Pancreas (tissue), 10 donors: ENCODE measurements at regions not wholly inside any gene's neighbourhood (a gene's known extent, or its start where the extent isn't known, plus 50 kb on each side); places are given as distances from the start of the nearest gene placed in this dataset.

Source experiments
- ATAC-seq, 4 donors: fragments of 200-7000 bp; cut with Tn5 transposase; one replicate each; pipeline versions ENCODE4 v1.8.0 to v1.9.1; 2020; ENCODE audit warnings: mild to moderate bottlenecking in 4 of 4, moderate library complexity in 4 of 4
- DNase-seq, 6 donors: peaks; one replicate each; pipeline ENCODE4 v3.0.0-alpha.2; 2020
- FAIRE-seq: peaks from 2 replicates; lab custom pipeline; 2012; peaks lifted over from hg19 to GRCh38; lab: Jason Lieb, UNC
- H3K27ac ChIP-seq, 4 donors: fragments of 200-600 bp; sonication (generic); 1 replicate in 3 of 4; 2 replicates in 1 of 4; pipeline versions ENCODE4 v1.5.0 to v1.8.0; 2020
- H3K27me3 ChIP-seq, 4 donors: fragments of 200-600 bp; one replicate each; pipeline ENCODE4 v1.8.0; 2021
- H3K36me3 ChIP-seq, 3 donors: fragments of 200-600 bp; sonication (generic) in 1 of 3; one replicate each; pipeline versions ENCODE4 v1.5.0 to v1.8.0; 2020 to 2021
- H3K4me1 ChIP-seq, 3 donors: fragments of 200-600 bp; one replicate each; pipeline ENCODE4 v1.8.0; 2021
- H3K4me3 ChIP-seq, 4 donors: fragments of 200-600 bp; sonication (generic) in 2 of 4; one replicate each; pipeline versions ENCODE4 v1.5.0 to v1.8.0; 2020 to 2021
- H3K9me3 ChIP-seq, 4 donors: fragments of 200-600 bp; one replicate each; pipeline ENCODE4 v1.8.0; 2021
- WGBS, 2 donors: extraction: QIAGEN DNeasy Blood & Tissue Kit; methylation state at CpG; one replicate each; pipeline ENCODE4 v1.1.7; 2013; 5-methylcytosine and 5-hydroxymethylcytosine counted together
- intact Hi-C, 3 donors: fragments of 100-400 bp; cut with DNase I; formaldehyde crosslinking; loops; one replicate each; pipeline versions ENCODE4 v1.11.1 to v1.14.2; 2022
- TF ChIP-seq, protein P1 (sequence below), 4 donors: fragments of 200-600 bp; sonication (generic) in 3 of 4; IDR thresholded peaks; one replicate each; pipeline versions ENCODE4 v1.5.0 to v1.8.0; 2021; ENCODE audit warnings: antibody characterized with exemption in 4 of 4
- donor health status: healthy with polysubstance abuse.
- donor health status: DM: no; HTN: no; CAD: no; lungs with moderate emphysema.
- donor health status: DM: no; HTN: no; CAD: no.
- donor health status: control.
- donor health status: control.
- donor health status: Bipolar disorder and iron deficiency.
- donor health status: DM: yes; HTN: yes; CAD: no.
- donor health status: DM: no; HTN: no; CAD: no.
- donor health status: DM: no; HTN: no; CAD: no.
- donor health status: DM: yes; HTN: yes; CAD: no.

DNA sequence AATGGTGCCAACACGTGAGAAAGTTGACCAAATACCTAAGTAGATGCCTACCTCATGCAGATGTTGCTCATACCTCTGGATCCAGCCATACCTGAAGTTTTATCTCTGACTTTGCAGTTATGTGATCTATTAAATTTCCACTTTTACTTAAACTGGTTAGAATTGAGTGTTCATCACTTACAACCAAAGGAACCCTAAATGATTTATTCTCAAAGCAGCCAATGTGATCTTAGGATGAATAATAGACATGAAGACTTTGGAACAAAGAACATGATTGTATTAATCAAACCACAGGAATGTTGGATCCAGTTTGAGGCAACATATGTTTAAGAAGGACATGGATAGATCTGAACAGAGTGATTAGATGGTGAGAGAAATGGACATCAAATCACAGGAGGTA lies 68.7 kb downstream of the IRX6 start:
- H3K27ac ChIP-seq = no peak overlapping the region
- DNase-seq = no peak
- H3K4me3 ChIP-seq = no peak overlapping the region
- no peaks in the 10 kb centered on the region for H3K4me1 ChIP-seq
- H3K9me3 ChIP-seq = no peaks in the 10 kb centered on the region
- FAIRE-seq = no peak
- TF ChIP-seq, protein P1, sequence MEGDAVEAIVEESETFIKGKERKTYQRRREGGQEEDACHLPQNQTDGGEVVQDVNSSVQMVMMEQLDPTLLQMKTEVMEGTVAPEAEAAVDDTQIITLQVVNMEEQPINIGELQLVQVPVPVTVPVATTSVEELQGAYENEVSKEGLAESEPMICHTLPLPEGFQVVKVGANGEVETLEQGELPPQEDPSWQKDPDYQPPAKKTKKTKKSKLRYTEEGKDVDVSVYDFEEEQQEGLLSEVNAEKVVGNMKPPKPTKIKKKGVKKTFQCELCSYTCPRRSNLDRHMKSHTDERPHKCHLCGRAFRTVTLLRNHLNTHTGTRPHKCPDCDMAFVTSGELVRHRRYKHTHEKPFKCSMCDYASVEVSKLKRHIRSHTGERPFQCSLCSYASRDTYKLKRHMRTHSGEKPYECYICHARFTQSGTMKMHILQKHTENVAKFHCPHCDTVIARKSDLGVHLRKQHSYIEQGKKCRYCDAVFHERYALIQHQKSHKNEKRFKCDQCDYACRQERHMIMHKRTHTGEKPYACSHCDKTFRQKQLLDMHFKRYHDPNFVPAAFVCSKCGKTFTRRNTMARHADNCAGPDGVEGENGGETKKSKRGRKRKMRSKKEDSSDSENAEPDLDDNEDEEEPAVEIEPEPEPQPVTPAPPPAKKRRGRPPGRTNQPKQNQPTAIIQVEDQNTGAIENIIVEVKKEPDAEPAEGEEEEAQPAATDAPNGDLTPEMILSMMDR (IDR thresholded peaks at IDR 0.05) = no peak
- WGBS, 2 donors = 33 to 42% methylated on average over 1 of the region's 1 CpG
- no peaks in the 10 kb centered on the region for H3K36me3 ChIP-seq
- intact Hi-C loops = no loop called here
- ATAC-seq = no peak
- no peaks in the 10 kb centered on the region for H3K27me3 ChIP-seq

DNA sequence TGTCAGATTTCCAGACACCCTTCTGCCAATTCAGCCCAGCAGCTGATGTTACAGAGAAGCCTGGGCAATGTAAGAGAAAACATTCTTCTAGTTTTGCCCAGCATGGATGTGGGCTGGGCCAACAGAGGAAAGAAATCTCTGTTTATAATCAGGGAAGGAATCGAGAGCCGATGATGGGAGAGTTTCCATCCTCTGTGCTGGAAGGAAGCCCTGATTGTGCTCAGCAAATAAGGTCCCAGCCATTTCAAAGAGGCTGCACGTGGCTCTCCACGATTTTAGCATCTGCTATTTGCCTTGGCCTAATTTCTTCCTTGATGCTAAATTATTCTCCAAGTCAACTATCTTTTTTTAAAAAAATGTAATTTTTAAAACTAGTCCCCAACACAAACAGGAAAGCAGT lies 70.0 kb downstream of the IRX6 start:
- H3K27me3 ChIP-seq = no peaks in the 10 kb centered on the region
- no peaks in the 10 kb centered on the region for H3K9me3 ChIP-seq
- H3K4me3 ChIP-seq = no peak overlapping the region
- H3K36me3 ChIP-seq = no peaks in the 10 kb centered on the region
- no peaks in the 10 kb centered on the region for H3K4me1 ChIP-seq
- no peak for FAIRE-seq
- H3K27ac ChIP-seq = no peak overlapping the region
- DNase-seq = no peak
- TF ChIP-seq, protein P1 (IDR thresholded peaks at IDR 0.05) = no peak
- WGBS, 2 donors = 44 to 45% methylated on average over 4 of the region's 4 CpGs
- intact Hi-C loops = no loop called here
- no peak for ATAC-seq

DNA sequence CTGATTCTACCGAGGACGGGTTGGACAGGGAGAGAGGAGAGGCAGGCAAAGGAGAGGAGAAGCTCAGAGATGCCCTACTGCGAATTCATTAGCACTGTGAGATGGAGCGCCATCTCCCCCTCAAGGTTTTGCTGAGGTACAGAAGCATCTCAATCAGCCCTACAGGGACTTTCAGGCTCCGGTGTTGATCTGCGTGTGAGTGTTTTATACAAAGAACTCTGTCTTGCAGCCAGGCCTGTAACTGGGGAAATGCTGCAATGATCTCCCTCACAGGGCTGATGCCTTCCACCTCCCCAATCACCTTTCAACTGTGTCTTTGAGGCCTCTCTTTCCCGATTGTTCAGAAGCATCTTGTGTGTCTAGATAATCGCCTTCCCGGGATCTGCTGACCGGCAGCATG lies 74.8 kb downstream of the IRX6 start:
- intact Hi-C loops = no loop called here
- H3K27ac ChIP-seq = no peak overlapping the region
- TF ChIP-seq, protein P1 (IDR thresholded peaks at IDR 0.05) = no peak
- no peaks in the 10 kb centered on the region for H3K4me1 ChIP-seq
- H3K4me3 ChIP-seq = no peak overlapping the region
- H3K9me3 ChIP-seq = no peaks in the 10 kb centered on the region
- H3K36me3 ChIP-seq = no peaks in the 10 kb centered on the region
- DNase-seq = no peak
- WGBS, 2 donors = 74 to 80% methylated on average over 10 of the region's 10 CpGs
- no peak for FAIRE-seq
- no peaks in the 10 kb centered on the region for H3K27me3 ChIP-seq
- no peak for ATAC-seq

DNA sequence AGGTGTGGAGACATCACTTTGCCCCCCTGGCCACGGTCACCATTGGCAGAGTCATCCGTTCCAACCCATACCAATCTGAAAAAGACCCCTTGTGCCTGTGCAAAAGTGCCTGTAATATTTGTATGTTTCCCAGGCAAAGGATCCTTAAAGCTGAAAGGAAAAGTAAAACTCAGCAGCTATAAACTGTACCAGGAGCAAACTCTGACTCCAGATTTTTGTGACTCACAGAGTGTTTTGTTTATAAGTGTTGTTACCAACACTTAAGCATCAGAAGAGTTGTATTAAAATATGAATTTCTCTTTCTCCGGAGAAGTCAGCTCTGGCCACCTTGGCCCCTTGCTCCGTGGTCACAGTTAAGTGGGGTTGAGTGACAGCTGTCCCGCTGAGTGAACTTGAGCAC lies 75.9 kb downstream of the IRX6 start:
- intact Hi-C loops = no loop called here
- 72 to 73% methylated on average over 5 of the region's 5 CpGs for WGBS, 2 donors
- H3K4me3 ChIP-seq = no peak overlapping the region
- H3K9me3 ChIP-seq = no peaks in the 10 kb centered on the region
- ATAC-seq (no peak), DNase-seq (no peak), FAIRE-seq (no peak)
- no peak overlapping the region for H3K27ac ChIP-seq
- H3K4me1 ChIP-seq = no peaks in the 10 kb centered on the region
- H3K36me3 ChIP-seq = no peaks in the 10 kb centered on the region
- TF ChIP-seq, protein P1 (IDR thresholded peaks at IDR 0.05) = no peak
- H3K27me3 ChIP-seq = no peaks in the 10 kb centered on the region

DNA sequence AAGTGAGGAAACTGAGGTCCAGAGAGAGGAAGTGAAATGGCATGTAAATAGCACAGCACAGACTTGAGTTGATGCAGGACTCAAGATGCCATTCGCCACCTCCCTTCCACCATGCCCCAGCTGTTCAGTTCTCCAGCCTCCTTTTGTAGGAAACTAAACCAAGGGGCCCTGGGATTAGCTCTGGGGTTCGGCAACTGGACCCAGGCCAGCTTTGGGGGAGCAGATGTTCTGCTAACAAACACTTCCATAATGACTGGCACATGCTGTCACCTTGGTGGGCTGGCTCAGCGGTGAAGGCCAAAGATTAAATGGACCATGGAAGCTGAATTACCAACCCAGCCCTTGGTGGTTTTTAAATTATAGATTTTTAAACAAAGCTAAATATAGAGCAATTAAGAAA lies 77.0 kb downstream of the IRX6 start:
- DNase-seq = no peak
- no peaks in the 10 kb centered on the region for H3K36me3 ChIP-seq
- H3K27me3 ChIP-seq = no peaks in the 10 kb centered on the region
- H3K4me1 ChIP-seq = no peaks in the 10 kb centered on the region
- intact Hi-C loops = no loop called here
- H3K9me3 ChIP-seq = no peaks in the 10 kb centered on the region
- no peak overlapping the region for H3K4me3 ChIP-seq
- TF ChIP-seq, protein P1 (IDR thresholded peaks at IDR 0.05) = no peak
- WGBS, 2 donors = 66 to 69% methylated on average over 3 of the region's 3 CpGs
- FAIRE-seq = no peak
- H3K27ac ChIP-seq = no peak overlapping the region
- ATAC-seq = no peak
